Fibroblast of lung (primary cell): ENCODE measurements at regions not wholly inside any gene's neighbourhood (a gene's known extent, or its start where the extent isn't known, plus 50 kb on each side); places are given as distances from the start of the nearest gene placed in this dataset.
"Not testable (repeated sequence)": the region's sequence is repeated elsewhere in the genome, so short reads cannot be mapped to it uniquely, and the experiment has no call there.

Experiments used
- EZH2 ChIP-seq: IDR thresholded peaks from 2 replicates; pipeline ENCODE4 v1.5.1; 2012; ENCODE audit warnings: low read length, control low read depth, mild to moderate bottlenecking; ENCODE audit errors: missing control alignments
- TF ChIP-seq, protein P1 (sequence below), 2 donors: IDR thresholded peaks in 1 of 2; conservative IDR thresholded peaks in 1 of 2; 1 replicate in 1 of 2; 2 replicates in 1 of 2; pipeline ENCODE4 v1.5.1; 2011 to 2012; ENCODE audit warnings: low read length in 2 of 2, control low read depth in 1 of 2, inconsistent platforms in 1 of 2, low read depth in 1 of 2, mild to moderate bottlenecking in 1 of 2

DNA sequence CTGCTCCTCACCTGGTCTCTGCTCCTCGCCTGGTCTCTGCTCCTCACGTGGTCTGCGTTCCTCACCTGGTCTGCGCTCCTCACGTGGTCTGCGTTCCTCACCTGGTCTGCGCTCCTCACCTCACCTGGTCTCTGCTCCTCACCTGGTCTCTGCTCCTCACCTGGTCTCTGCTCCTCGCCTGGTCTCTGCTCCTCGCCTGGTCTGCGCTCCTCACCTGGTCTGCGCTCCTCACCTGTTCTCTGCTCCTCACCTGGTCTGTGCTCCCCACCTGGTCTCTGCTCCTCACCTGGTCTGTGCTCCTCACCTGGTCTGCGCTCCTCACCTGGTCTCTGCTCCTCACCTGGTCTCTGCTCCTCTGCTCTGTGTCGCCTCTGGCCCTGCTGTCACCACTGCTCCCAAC, 73.5 kb upstream of the CTDP1 start:
- TF ChIP-seq, protein P1, sequence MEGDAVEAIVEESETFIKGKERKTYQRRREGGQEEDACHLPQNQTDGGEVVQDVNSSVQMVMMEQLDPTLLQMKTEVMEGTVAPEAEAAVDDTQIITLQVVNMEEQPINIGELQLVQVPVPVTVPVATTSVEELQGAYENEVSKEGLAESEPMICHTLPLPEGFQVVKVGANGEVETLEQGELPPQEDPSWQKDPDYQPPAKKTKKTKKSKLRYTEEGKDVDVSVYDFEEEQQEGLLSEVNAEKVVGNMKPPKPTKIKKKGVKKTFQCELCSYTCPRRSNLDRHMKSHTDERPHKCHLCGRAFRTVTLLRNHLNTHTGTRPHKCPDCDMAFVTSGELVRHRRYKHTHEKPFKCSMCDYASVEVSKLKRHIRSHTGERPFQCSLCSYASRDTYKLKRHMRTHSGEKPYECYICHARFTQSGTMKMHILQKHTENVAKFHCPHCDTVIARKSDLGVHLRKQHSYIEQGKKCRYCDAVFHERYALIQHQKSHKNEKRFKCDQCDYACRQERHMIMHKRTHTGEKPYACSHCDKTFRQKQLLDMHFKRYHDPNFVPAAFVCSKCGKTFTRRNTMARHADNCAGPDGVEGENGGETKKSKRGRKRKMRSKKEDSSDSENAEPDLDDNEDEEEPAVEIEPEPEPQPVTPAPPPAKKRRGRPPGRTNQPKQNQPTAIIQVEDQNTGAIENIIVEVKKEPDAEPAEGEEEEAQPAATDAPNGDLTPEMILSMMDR (conservative IDR thresholded peaks at IDR 0.05 in 1 of 2, IDR thresholded peaks at IDR 0.05 in 1 of 2; ENCODE audit: low read depth in 1 of 2, low read length in 2 of 2): not testable (repeated sequence)
- TF ChIP-seq EZH2: not testable (repeated sequence)
